A549 (cell line): ENCODE measurements at regions not wholly inside any gene's neighbourhood (a gene's known extent, or its start where the extent isn't known, plus 50 kb on each side); places are given as distances from the start of the nearest gene placed in this dataset.

Experiments
- ATAC-seq, 2 experiments: fragments of 200-7000 bp in 1 of 2; fragments of >200 bp in 1 of 2; cut with Nextera tagmentation in 1 of 2; cut with Tn5 transposase in 1 of 2; 3 replicates each; pipeline versions ENCODE4 v1.8.0 to v1.9.1; 2018 to 2020; ENCODE audit warnings: mild to moderate bottlenecking in 1 of 2, moderate library complexity in 1 of 2
- CTCF ChIA-PET: fragments of 300-600 bp; sonication (Branson Sonifier 250); formaldehyde crosslinking; extraction: SDS; loops from one replicate; lab custom pipeline; 2021; ENCODE audit warnings: antibody characterized with exemption, inconsistent platforms; lab: Yijun Ruan, JAX
- POLR2A ChIA-PET: fragments of 350-600 bp; formaldehyde crosslinking; extraction: SDS; loops from one replicate; lab custom pipeline; 2021; ENCODE audit warnings: antibody characterized with exemption, inconsistent platforms; lab: Yijun Ruan, JAX
- DNase-seq, 2 experiments: peaks; one replicate each; pipeline versions ENCODE4 v3.0.0 to v3.0.0-alpha.2; 2011 to 2016; ENCODE audit warnings: low read depth in 1 of 2, low spot score in 1 of 2
- FAIRE-seq: peaks from 2 replicates; lab custom pipeline; 2011; peaks lifted over from hg19 to GRCh38; lab: Jason Lieb, UNC
- H3K27ac ChIP-seq, 2 experiments: fragments of >200 bp; sonication (Bioruptor Twin); formaldehyde crosslinking; 3 replicates each; pipeline ENCODE4 v1.5.1; 2016 to 2017
- H3K4me1 ChIP-seq: fragments of >200 bp; sonication (Bioruptor Twin); formaldehyde crosslinking; 3 replicates; pipeline ENCODE4 v1.6.1; 2016
- H3K4me2 ChIP-seq: fragments of >200 bp; sonication (Bioruptor Twin); formaldehyde crosslinking; 3 replicates; pipeline ENCODE4 v1.6.1; 2016
- H3K4me3 ChIP-seq: fragments of >200 bp; sonication (Bioruptor Twin); formaldehyde crosslinking; 3 replicates; pipeline ENCODE4 v1.5.1; 2016
- H3K9me3 ChIP-seq: fragments of >200 bp; sonication (Bioruptor Twin); formaldehyde crosslinking; 3 replicates; pipeline ENCODE4 v1.6.1; 2016
- BCL3 ChIP-seq: fragments of >200 bp; sonication (Bioruptor Twin); formaldehyde crosslinking; IDR thresholded peaks from 3 replicates; pipeline ENCODE4 v1.6.1; 2016
- BHLHE40 ChIP-seq: IDR thresholded peaks from 2 replicates; pipeline ENCODE4 v1.6.1; 2012; ENCODE audit warnings: low read depth, low read length, inconsistent platforms
- CBX8 ChIP-seq: fragments of 200-600 bp; sonication (generic); IDR thresholded peaks from 2 replicates; pipeline ENCODE4 v1.6.1; 2016
- CEBPB ChIP-seq, 2 experiments: fragments of >200 bp in 1 of 2; sonication (Bioruptor Twin) in 1 of 2; formaldehyde crosslinking in 1 of 2; IDR thresholded peaks; 2 replicates each; pipeline ENCODE4 v1.6.1; 2012 to 2016
- CHD2 ChIP-seq: fragments of 150-350 bp; IDR thresholded peaks from 2 replicates; pipeline ENCODE4 v1.6.1; 2014; ENCODE audit warnings: low read length; ENCODE audit not compliant: partially characterized antibody
- CHD4 ChIP-seq: fragments of 200-600 bp; sonication (generic); IDR thresholded peaks from 2 replicates; pipeline ENCODE4 v1.6.1; 2016; ENCODE audit warnings: antibody characterized with exemption, mild to moderate bottlenecking, borderline replicate concordance
- CTCF ChIP-seq: fragments of >200 bp; sonication (Bioruptor Twin); formaldehyde crosslinking; IDR thresholded peaks from 3 replicates; pipeline ENCODE4 v1.5.1; 2016
- EHF ChIP-seq: fragments of 250-450 bp; sonication (Bioruptor Pico); IDR thresholded peaks from 2 replicates; pipeline ENCODE4 v1.5.0; 2020; ENCODE audit warnings: mild to moderate bottlenecking
- FOSL2 ChIP-seq, 2 experiments: fragments of 450-650 bp in 1 of 2; fragments of >200 bp in 1 of 2; sonication (Bioruptor Twin) in 1 of 2; formaldehyde crosslinking; IDR thresholded peaks; 2 replicates each; pipeline versions ENCODE4 v1.5.0 to v1.6.1; 2016 to 2020; ENCODE audit warnings: mild to moderate bottlenecking in 1 of 2, moderate library complexity in 1 of 2
- HDAC2 ChIP-seq: fragments of 200-600 bp; sonication (generic); IDR thresholded peaks from 2 replicates; pipeline ENCODE4 v1.6.1; 2016
- HEYL ChIP-seq: fragments of 250-450 bp; sonication (Bioruptor Pico); IDR thresholded peaks from 2 replicates; pipeline ENCODE4 v1.8.0; 2021; ENCODE audit warnings: mild to moderate bottlenecking, moderate library complexity
- HMGXB4 ChIP-seq: fragments of 250-450 bp; sonication (Bioruptor Pico); IDR thresholded peaks from 2 replicates; pipeline ENCODE4 v1.5.0; 2021; ENCODE audit warnings: mild to moderate bottlenecking, moderate library complexity, borderline replicate concordance
- HOXA7 ChIP-seq: fragments of 250-450 bp; sonication (Bioruptor Pico); IDR thresholded peaks from 2 replicates; pipeline ENCODE4 v1.5.0; 2020; ENCODE audit warnings: mild to moderate bottlenecking, moderate library complexity
- HOXB5 ChIP-seq: fragments of 250-450 bp; sonication (Bioruptor Pico); IDR thresholded peaks from 2 replicates; pipeline ENCODE4 v1.5.0; 2020; ENCODE audit warnings: mild to moderate bottlenecking, moderate library complexity
- JUNB ChIP-seq: fragments of >200 bp; sonication (Bioruptor Twin); formaldehyde crosslinking; IDR thresholded peaks from 2 replicates; pipeline ENCODE4 v1.6.1; 2016
- MAX ChIP-seq: IDR thresholded peaks from 2 replicates; pipeline ENCODE4 v1.6.1; 2012
- MAZ ChIP-seq: fragments of 150-350 bp; IDR thresholded peaks from 2 replicates; pipeline ENCODE4 v1.6.1; 2014; ENCODE audit warnings: antibody characterized with exemption, low read depth, low read length, borderline replicate concordance
- PBX3 ChIP-seq: IDR thresholded peaks from 2 replicates; pipeline ENCODE4 v1.6.1; 2012
- POLR2AphosphoS2 ChIP-seq: conservative IDR thresholded peaks from 2 replicates; pipeline ENCODE4 v1.6.1; 2012; ENCODE audit warnings: low read length, improper control_type of control experiment, inconsistent platforms
- RAD21 ChIP-seq, 2 experiments: fragments of >200 bp in 1 of 2; sonication (Bioruptor Twin) in 1 of 2; formaldehyde crosslinking in 1 of 2; IDR thresholded peaks in 1 of 2; conservative IDR thresholded peaks in 1 of 2; 2 replicates in 1 of 2; 3 replicates in 1 of 2; pipeline ENCODE4 v1.6.1; 2012 to 2018; ENCODE audit warnings: inconsistent platforms in 1 of 2
- RARB ChIP-seq: fragments of 250-450 bp; sonication (Bioruptor Pico); IDR thresholded peaks from 2 replicates; pipeline ENCODE4 v1.8.0; 2021; ENCODE audit warnings: mild to moderate bottlenecking, moderate library complexity
- SMC3 ChIP-seq: fragments of >200 bp; sonication (Bioruptor Twin); formaldehyde crosslinking; IDR thresholded peaks from 3 replicates; pipeline ENCODE4 v1.6.1; 2018; ENCODE audit warnings: inconsistent platforms
- ZFP36 ChIP-seq: fragments of 450-650 bp; IDR thresholded peaks from 2 replicates; pipeline ENCODE4 v1.6.1; 2014; ENCODE audit warnings: borderline replicate concordance; ENCODE audit not compliant: partially characterized antibody
- ZNF302 ChIP-seq: fragments of 250-450 bp; sonication (Bioruptor Pico); IDR thresholded peaks from 2 replicates; pipeline ENCODE4 v1.9.0; 2021; ENCODE audit warnings: inconsistent platforms, mild to moderate bottlenecking, moderate library complexity
- WGBS: methylation state at CpG from one replicate; pipeline ENCODE4 v1.1.6; 2017; ENCODE audit errors: missing lambda C conversion rate; 5-methylcytosine and 5-hydroxymethylcytosine counted together

- ChIA-PET CTCF (no interaction called here), POLR2A (no interaction called here)
- ATAC-seq (no peak), DNase-seq (no peak), FAIRE-seq (no peak)
- Histone ChIP-seq H3K9me3 (no peaks in the 10 kb centered on the region), H3K27ac (no peak overlapping the region), H3K4me3 (no peak overlapping the region), H3K4me1 (no peaks in the 10 kb centered on the region), H3K4me2 (no peak overlapping the region)
- TF ChIP-seq ZFP36 (no peak), CBX8 (no peak), HOXB5 (CRISPR knock-in tag) (no peak), HDAC2 (no peak), JUNB (no peak), MAX (no peak), HOXA7 (CRISPR knock-in tag) (no peak), RAD21 (conservative IDR thresholded peaks at IDR 0.05 in 1 of 2, IDR thresholded peaks at IDR 0.05 in 1 of 2) (no peak), BHLHE40 (no peak), CEBPB (IDR thresholded peaks at IDR 0.05) (no peak)
- WGBS = 0% methylated on average over 2 of the region's 2 CpGs
These were observed 480.2 kb downstream of the TMX3 start for GRCh38 chr18:68234676-68235075.

GRCh38 chr18:68234131-68234530, 480.8 kb downstream of the TMX3 start:
- ATAC-seq = no peak
- H3K4me1 ChIP-seq = no peaks in the 10 kb centered on the region
- no peak for FAIRE-seq
- H3K4me2 ChIP-seq = no peak overlapping the region
- no peak overlapping the region for H3K27ac ChIP-seq
- 0% methylated on average over 1 of the region's 1 CpG for WGBS
- CTCF ChIA-PET = no interaction called here
- H3K4me3 ChIP-seq = no peak overlapping the region
- no peaks in the 10 kb centered on the region for H3K9me3 ChIP-seq
- no peak for DNase-seq
- POLR2A ChIA-PET = no interaction called here
- TF ChIP-seq POLR2AphosphoS2 (no peak), SMC3 (no peak), RAD21 (conservative IDR thresholded peaks at IDR 0.05 in 1 of 2, IDR thresholded peaks at IDR 0.05 in 1 of 2) (no peak), MAZ (no peak), CEBPB (IDR thresholded peaks at IDR 0.05) (no peak), EHF (CRISPR knock-in tag) (no peak), HOXA7 (CRISPR knock-in tag) (no peak), BCL3 (no peak), FOSL2 (IDR thresholded peaks at IDR 0.05) (no peak), FOSL2 (CRISPR knock-in tag; IDR thresholded peaks at IDR 0.05) (no peak), PBX3 (no peak), CHD4 (no peak), CHD2 (no peak), ZNF302 (CRISPR knock-in tag) (no peak), HDAC2 (no peak), HMGXB4 (no peak), CTCF (no peak), RARB (CRISPR knock-in tag) (no peak), HEYL (CRISPR knock-in tag) (no peak), MAX (no peak)
